ENCODE measurements at regions not wholly inside any gene's neighbourhood (a gene's known extent, or its start where the extent isn't known, plus 50 kb on each side); places are given as distances from the start of the nearest gene placed in this dataset.

DNA sequence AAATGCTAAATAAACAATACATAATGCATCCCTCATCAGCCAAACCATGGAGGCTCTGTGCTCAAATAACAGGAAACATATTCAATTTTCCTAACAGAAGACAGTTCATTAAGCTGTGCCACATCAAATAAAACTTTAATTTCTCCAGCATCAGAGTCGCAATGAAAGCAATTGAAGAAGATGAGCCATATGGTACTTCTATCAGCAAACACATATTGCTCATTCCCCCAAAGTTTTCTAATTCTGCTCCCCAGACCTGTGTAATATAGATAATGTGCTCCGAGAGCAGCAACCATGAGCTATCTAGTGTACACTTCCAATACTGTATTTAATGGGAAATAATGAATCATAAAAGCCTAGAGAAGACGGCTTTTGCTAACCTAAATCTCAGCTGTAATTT, 263.2 kb downstream of the MEIS1 start:
- H3K4me1 ChIP-seq (ENCODE audit: control insufficient read depth, insufficient read depth, low read length, unreplicated experiment) = no peaks in the 10 kb centered on the region
- no peak overlapping the region for H2AFZ ChIP-seq (ENCODE audit: low read length, unreplicated experiment)
- no peaks in the 10 kb centered on the region for H3K79me2 ChIP-seq (ENCODE audit: control insufficient read depth, insufficient read depth, low read length, unreplicated experiment)
- no peak overlapping the region for H3K4me3 ChIP-seq (ENCODE audit: low read depth, low read length)
- no peaks in the 10 kb centered on the region; the same call in 1 of the 2 replicates for H3K27me3 ChIP-seq (ENCODE audit: insufficient read depth, low read length)
- H3K27ac ChIP-seq (ENCODE audit: low read depth, low read length) = no peak overlapping the region
- no peaks in the 10 kb centered on the region for H3K36me3 ChIP-seq (ENCODE audit: insufficient read depth, low read length)

DNA sequence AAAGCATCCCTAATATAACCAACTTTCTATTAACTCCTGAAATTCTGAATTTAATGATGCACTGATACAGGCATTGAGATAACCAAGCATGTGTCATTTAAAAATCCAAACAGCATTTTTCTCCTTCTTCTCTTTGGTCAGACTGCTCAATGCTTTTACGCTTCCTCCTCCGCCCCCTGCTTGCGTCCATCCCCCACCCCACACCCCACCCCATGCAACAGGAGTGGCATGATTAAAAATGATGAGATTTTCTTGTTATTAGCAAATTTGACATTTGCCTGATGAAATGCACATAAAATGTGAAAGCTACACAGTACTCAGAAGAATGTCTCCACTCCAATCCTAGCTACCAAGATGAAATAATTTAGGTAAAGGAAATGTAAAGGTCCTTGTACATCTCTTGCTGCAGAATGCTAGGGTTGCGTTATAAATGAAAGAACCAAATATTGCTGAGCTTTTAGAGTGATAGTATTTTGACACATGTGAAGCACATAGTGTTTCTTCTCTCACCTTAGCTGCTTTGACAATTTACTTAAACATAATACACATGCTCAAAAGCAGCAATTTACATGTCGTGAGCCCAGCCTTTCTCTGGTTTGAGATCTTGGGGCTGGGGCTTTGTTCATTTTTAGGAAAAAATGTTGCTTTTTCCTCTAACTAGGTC, 263.8 kb downstream of the MEIS1 start:
- Histone ChIP-seq H3K27ac (ENCODE audit: low read depth, low read length) (no peak overlapping the region), H3K79me2 (ENCODE audit: control insufficient read depth, insufficient read depth, low read length, unreplicated experiment) (no peaks in the 10 kb centered on the region), H3K36me3 (ENCODE audit: insufficient read depth, low read length) (no peaks in the 10 kb centered on the region), H3K4me3 (ENCODE audit: low read depth, low read length) (no peak overlapping the region), H3K4me1 (ENCODE audit: control insufficient read depth, insufficient read depth, low read length, unreplicated experiment) (no peaks in the 10 kb centered on the region), H3K27me3 (ENCODE audit: insufficient read depth, low read length) (no peaks in the 10 kb centered on the region; the same call in 1 of the 2 replicates), H2AFZ (ENCODE audit: low read length, unreplicated experiment) (no peak overlapping the region)

- no peaks in the 10 kb centered on the region for H3K79me2 ChIP-seq (ENCODE audit: control insufficient read depth, insufficient read depth, low read length, unreplicated experiment)
- no peaks in the 10 kb centered on the region for H3K27me3 ChIP-seq (ENCODE audit: insufficient read depth, low read length)
- no peaks in the 10 kb centered on the region for H3K36me3 ChIP-seq (ENCODE audit: insufficient read depth, low read length)
- H3K27ac ChIP-seq (ENCODE audit: low read depth, low read length) = no peak overlapping the region
- no peak overlapping the region for H3K4me3 ChIP-seq (ENCODE audit: low read depth, low read length)
- no peaks in the 10 kb centered on the region for H3K4me1 ChIP-seq (ENCODE audit: control insufficient read depth, insufficient read depth, low read length, unreplicated experiment)
- H2AFZ ChIP-seq (ENCODE audit: low read length, unreplicated experiment) = no peak overlapping the region
Measured at GRCh38 chr2:66699416-66699792, 264.5 kb downstream of the MEIS1 start.

GRCh38 chr2:66699793-66700676, 265.1 kb downstream of the MEIS1 start:
- no peak overlapping the region for H3K27ac ChIP-seq (ENCODE audit: low read depth, low read length)
- H2AFZ ChIP-seq (ENCODE audit: low read length, unreplicated experiment) = no peak overlapping the region
- no peak overlapping the region for H3K4me3 ChIP-seq (ENCODE audit: low read depth, low read length)
- H3K79me2 ChIP-seq (ENCODE audit: control insufficient read depth, insufficient read depth, low read length, unreplicated experiment) = no peaks in the 10 kb centered on the region
- no peaks in the 10 kb centered on the region for H3K4me1 ChIP-seq (ENCODE audit: control insufficient read depth, insufficient read depth, low read length, unreplicated experiment)
- H3K27me3 ChIP-seq (ENCODE audit: insufficient read depth, low read length) = no peaks in the 10 kb centered on the region
- H3K36me3 ChIP-seq (ENCODE audit: insufficient read depth, low read length) = no peaks in the 10 kb centered on the region

DNA sequence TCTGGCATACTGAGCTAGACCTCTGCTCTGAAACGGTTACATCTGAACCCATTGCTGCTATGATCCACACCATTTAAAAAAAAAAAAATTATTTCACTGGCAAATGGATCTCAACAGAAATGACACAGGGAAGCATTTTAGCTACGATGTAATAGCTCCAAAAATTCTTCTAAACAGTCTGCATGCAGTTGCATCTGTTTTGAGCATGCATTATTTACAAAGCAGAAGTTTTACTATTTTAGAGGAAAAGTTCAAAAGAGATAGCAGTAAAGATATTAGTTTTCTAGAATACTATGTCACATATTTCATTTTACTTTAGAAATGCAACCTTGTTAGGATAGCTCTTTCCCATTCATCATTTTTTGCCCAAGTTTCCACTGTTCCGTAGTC, 265.7 kb downstream of the MEIS1 start:
- Histone ChIP-seq H3K4me1 (ENCODE audit: control insufficient read depth, insufficient read depth, low read length, unreplicated experiment) (no peaks in the 10 kb centered on the region), H3K27ac (ENCODE audit: low read depth, low read length) (no peak overlapping the region)

DNA sequence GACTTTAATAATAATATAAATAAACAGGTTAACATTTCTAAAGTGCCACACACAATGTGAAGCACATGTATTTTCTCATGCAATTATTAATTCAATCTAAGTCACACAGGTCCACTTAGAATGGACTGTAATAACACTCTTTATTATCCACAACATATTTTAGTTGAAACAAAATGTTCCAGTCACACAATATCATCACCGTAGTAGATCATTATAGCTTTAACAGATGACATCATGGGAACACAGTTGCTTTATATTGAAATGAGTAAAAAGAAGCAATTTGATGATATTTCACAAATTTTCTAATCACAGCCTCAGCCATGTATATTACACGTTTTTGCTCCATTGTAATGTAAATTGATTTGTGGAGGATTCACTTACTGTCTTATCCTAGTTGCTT, 266.3 kb downstream of the MEIS1 start:
- Histone ChIP-seq H3K4me3 (ENCODE audit: low read depth, low read length) (no peak overlapping the region), H3K27me3 (ENCODE audit: insufficient read depth, low read length) (no peaks in the 10 kb centered on the region), H3K36me3 (ENCODE audit: insufficient read depth, low read length) (no peaks in the 10 kb centered on the region), H3K4me1 (ENCODE audit: control insufficient read depth, insufficient read depth, low read length, unreplicated experiment) (no peaks in the 10 kb centered on the region), H3K27ac (ENCODE audit: low read depth, low read length) (no peak overlapping the region), H2AFZ (ENCODE audit: low read length, unreplicated experiment) (no peak overlapping the region), H3K79me2 (ENCODE audit: control insufficient read depth, insufficient read depth, low read length, unreplicated experiment) (no peaks in the 10 kb centered on the region)

More for the DNA sequence above, 265.7 kb downstream of the MEIS1 start:
- Histone ChIP-seq H3K79me2 (ENCODE audit: control insufficient read depth, insufficient read depth, low read length, unreplicated experiment) (no peaks in the 10 kb centered on the region), H2AFZ (ENCODE audit: low read length, unreplicated experiment) (no peak overlapping the region), H3K36me3 (ENCODE audit: insufficient read depth, low read length) (no peaks in the 10 kb centered on the region), H3K4me3 (ENCODE audit: low read depth, low read length) (no peak overlapping the region), H3K27me3 (ENCODE audit: insufficient read depth, low read length) (no peaks in the 10 kb centered on the region)

GRCh38 chr2:66701656-66702055, 266.7 kb downstream of the MEIS1 start:
- H3K4me1 ChIP-seq (ENCODE audit: control insufficient read depth, insufficient read depth, low read length, unreplicated experiment) = no peaks in the 10 kb centered on the region
- H3K4me3 ChIP-seq (ENCODE audit: low read depth, low read length) = no peak overlapping the region
- no peak overlapping the region for H2AFZ ChIP-seq (ENCODE audit: low read length, unreplicated experiment)
- no peaks in the 10 kb centered on the region for H3K27me3 ChIP-seq (ENCODE audit: insufficient read depth, low read length)
- H3K36me3 ChIP-seq (ENCODE audit: insufficient read depth, low read length) = no peaks in the 10 kb centered on the region
- no peak overlapping the region for H3K27ac ChIP-seq (ENCODE audit: low read depth, low read length)
- no peaks in the 10 kb centered on the region for H3K79me2 ChIP-seq (ENCODE audit: control insufficient read depth, insufficient read depth, low read length, unreplicated experiment)

DNA sequence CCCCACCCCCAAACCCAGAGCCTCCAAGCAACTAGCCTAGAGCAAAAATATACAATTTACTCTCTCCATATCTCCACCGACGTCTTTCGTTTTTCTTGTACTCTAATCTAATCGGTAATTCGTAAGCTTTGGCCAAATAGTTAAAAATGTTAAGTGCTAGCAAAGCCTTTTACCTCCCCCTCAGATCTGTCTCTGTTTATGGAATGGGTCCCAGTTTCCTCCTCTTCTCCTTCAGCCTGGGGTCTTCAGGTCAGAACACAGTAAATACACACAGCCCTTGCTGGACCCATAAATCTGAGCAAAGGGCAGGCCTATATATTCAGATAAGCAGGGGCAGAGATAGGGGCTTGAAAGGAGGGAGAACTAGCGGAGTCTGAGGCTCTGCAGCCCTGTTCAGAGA, 267.4 kb downstream of the MEIS1 start:
- Histone ChIP-seq H2AFZ (ENCODE audit: low read length, unreplicated experiment) (no peak overlapping the region), H3K4me3 (ENCODE audit: low read depth, low read length) (no peak overlapping the region), H3K27ac (ENCODE audit: low read depth, low read length) (no peak overlapping the region), H3K36me3 (ENCODE audit: insufficient read depth, low read length) (no peaks in the 10 kb centered on the region), H3K27me3 (ENCODE audit: insufficient read depth, low read length) (no peaks in the 10 kb centered on the region), H3K4me1 (ENCODE audit: control insufficient read depth, insufficient read depth, low read length, unreplicated experiment) (no peaks in the 10 kb centered on the region), H3K79me2 (ENCODE audit: control insufficient read depth, insufficient read depth, low read length, unreplicated experiment) (no peaks in the 10 kb centered on the region)

DNA sequence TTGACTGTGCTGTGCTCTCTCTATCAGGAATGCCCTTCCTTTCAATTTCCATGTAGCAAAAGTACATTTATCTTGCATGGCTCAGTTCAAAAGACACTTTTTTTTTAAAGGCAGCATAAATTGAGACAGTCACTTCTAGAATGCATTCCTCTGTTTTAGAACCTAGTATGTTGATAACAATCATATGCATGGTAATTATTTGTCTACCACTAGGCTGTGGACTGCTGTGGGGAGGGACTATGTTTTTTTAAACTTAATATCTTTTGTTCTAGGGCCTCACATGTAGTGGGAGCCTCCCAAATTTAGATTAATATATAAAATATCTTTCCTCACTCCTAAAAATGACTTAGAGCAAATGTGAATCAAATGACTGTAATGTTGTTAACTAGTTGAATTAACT, 269.9 kb downstream of the MEIS1 start:
- no peaks in the 10 kb centered on the region for H3K79me2 ChIP-seq (ENCODE audit: control insufficient read depth, insufficient read depth, low read length, unreplicated experiment)
- no peaks in the 10 kb centered on the region for H3K36me3 ChIP-seq (ENCODE audit: insufficient read depth, low read length)
- H3K27ac ChIP-seq (ENCODE audit: low read depth, low read length) = no peak overlapping the region
- no peaks in the 10 kb centered on the region for H3K4me1 ChIP-seq (ENCODE audit: control insufficient read depth, insufficient read depth, low read length, unreplicated experiment)
- no peaks in the 10 kb centered on the region for H3K27me3 ChIP-seq (ENCODE audit: insufficient read depth, low read length)
- no peak overlapping the region for H3K4me3 ChIP-seq (ENCODE audit: low read depth, low read length)
- H2AFZ ChIP-seq (ENCODE audit: low read length, unreplicated experiment) = no peak overlapping the region

DNA sequence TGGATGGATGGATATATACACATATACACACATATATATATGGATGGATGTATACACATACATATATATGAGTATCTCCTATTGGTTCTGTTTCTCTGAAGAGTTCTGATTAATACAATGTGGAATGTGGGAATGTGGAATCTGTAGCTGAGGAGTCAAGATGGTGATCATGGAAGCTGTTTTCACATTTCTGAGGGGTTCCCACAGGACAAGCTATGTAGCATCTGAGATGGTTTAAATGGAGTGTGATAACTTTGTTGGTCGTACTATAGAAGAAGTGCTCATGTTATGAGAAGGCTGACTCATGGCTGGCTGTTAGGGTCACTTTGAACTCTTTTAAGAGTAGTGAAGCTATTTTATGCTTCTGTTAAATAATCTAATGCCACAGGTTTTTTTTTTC, 279.7 kb downstream of the MEIS1 start:
- Histone ChIP-seq H3K27ac (ENCODE audit: low read depth, low read length) (no peak overlapping the region), H2AFZ (ENCODE audit: low read length, unreplicated experiment) (no peak overlapping the region), H3K79me2 (ENCODE audit: control insufficient read depth, insufficient read depth, low read length, unreplicated experiment) (no peaks in the 10 kb centered on the region), H3K4me3 (ENCODE audit: low read depth, low read length) (no peak overlapping the region), H3K4me1 (ENCODE audit: control insufficient read depth, insufficient read depth, low read length, unreplicated experiment) (no peaks in the 10 kb centered on the region), H3K27me3 (ENCODE audit: insufficient read depth, low read length) (no peaks in the 10 kb centered on the region), H3K36me3 (ENCODE audit: insufficient read depth, low read length) (no peaks in the 10 kb centered on the region)

All from ACC112 (cell line).